Right kidney (tissue), 1 donor: ENCODE measurements at regions not wholly inside any gene's neighbourhood (a gene's known extent, or its start where the extent isn't known, plus 50 kb on each side); places are given as distances from the start of the nearest gene placed in this dataset.

Experiments
- DNase-seq: peaks from one replicate; pipeline ENCODE4 v3.0.0-alpha.2; 2016

DNA sequence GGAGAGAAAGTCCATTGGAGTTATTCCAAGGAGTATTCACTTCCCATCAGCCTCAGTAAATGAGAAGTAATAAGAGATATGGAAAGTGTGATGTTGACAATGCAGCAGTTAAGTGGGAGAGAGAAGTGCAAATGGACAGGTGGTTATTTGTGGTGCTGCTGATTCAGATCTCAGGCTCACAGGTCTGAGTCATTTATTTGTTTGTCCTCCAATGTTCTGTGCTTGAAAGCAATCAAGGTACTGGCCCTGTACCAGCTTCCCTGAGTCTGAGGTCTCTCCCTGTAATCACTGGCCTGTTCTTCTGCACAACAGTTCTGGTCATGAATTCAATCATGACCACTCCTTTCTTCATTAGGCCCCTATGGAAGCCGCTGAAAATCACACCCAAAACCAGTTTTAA lies 827.7 kb downstream of the MAFB start:
- no peak for DNase-seq

DNA sequence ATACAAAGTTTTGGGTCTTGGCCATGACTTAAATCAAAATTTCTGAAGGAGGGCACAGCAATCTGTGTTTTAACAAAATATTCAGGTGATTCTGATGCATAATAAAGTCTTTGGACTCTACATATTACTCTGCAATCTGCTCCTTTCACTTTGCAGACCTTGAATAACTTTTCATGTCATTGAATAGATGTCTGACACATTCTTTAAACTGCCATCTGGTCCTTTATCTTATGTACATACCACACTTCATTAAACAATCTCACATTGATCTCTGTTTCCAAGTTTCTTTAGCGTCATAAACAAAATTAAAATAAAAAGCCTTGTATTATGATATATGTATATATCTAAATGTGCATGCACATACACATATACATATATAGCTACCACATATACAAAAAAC lies 831.2 kb downstream of the MAFB start:
- no peak for DNase-seq

DNA sequence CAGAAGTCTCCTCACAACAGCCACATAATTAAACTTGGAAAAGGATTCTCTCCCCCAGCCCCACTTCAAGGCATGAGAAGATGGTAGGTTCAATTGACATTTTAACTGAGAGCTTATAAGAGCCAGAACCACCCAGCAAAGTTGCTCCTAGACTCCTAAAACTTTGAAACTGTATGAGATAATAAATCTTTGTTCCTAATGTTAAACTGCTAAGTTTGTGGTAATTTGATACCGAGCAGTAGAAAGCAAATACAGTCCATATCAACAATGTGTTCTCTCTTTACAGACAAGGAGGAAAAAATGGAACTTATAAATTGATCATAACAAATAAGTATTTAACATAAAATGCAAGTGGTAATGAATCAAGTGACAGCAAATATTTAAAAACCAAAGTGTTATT lies 831.8 kb downstream of the MAFB start:
- DNase-seq = no peak

DNA sequence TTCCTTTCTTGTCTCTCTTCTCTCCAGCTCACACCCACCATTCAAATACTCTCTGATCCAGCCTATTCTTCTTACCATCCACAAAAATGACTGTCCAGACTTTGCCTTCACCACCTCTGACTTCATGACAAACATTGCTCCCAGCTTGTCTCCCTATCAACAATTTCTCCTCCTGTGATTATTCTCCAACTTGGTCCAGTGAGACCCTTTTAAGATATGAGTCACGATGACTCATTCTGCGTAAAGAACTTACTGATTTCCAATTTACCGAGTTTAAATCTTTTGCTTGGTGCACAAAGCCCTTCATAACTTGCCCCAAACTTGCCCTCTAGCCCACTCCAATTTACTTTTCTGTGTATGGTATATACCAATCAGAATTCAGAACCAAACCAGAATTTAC lies 833.2 kb downstream of the MAFB start:
- DNase-seq = no peak

DNA sequence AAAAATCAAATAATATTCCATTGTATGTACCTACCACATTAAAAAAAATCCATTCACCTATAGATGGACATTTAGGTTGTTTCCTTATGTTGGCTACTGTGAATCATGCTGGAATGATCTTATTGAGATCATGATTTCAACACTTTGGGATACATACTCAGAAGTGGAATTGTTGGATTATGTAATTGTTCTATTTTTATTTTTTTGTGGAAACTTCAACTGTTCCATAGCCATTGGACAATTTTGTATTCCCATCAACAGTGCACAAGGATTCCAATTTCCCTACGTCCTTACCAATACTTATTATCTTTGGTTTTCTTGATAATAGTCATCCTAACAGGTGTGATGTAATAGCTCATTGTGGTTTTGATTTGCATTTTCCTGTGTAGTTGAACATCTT lies 834.0 kb downstream of the MAFB start:
- no peak for DNase-seq

DNA sequence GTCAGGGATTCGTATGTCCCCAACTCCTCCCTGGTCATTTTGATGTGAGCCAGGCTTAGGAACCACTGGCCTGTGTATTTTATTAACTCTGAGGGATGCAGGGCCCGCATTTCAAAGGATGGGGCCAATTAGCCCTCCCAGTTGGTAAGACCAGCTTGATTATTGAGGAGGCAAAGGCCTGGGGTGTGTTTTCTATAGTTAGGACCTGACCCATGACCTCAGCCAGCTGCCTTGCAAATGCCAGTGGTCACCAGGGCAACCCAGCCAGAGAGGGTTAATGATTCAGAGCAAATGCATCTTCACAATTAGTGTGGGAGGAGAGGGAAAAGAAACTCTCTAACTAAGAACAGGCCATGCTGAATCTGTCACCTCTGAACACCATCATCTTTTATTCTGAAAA lies 835.4 kb downstream of the MAFB start:
- no peak for DNase-seq

DNA sequence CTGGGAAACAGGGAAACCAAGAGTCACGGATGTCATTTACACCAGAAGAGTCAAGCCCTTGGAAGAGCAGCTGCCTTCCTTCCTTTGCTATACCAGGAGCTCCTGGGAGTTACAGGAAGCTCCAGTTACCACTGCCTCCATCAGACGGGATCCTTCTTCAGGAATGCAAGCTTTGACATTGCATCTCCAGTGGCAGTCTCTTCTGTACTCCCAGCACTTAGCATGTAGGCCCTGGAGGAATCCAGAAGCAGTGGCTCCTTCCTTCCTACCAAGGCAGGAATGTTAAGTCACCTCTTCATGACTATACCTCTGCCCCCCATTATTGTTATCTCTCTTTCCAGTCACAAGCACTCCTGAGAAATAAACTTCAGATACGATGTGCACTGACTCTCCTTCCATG lies 836.0 kb downstream of the MAFB start:
- no peak for DNase-seq

DNA sequence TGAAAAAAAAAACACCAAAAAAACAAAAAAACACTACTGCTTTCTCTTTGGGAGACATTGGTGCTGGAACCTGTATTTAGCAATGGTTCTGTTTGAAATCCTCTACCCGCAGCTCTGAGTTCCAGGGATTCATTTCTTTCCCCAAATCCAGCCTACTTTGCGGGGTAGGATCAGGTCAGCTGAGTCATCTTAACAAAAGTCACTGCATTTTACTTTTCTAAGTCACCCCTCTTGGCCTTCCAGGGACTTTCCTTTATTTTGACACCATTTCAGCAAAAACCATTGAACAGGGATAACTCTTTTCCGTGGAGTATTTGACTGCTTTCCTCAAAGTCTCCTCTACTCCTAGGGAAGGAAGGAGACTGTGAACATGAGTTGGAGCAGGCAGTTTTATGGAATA lies 837.6 kb downstream of the MAFB start:
- DNase-seq = no peak

DNA sequence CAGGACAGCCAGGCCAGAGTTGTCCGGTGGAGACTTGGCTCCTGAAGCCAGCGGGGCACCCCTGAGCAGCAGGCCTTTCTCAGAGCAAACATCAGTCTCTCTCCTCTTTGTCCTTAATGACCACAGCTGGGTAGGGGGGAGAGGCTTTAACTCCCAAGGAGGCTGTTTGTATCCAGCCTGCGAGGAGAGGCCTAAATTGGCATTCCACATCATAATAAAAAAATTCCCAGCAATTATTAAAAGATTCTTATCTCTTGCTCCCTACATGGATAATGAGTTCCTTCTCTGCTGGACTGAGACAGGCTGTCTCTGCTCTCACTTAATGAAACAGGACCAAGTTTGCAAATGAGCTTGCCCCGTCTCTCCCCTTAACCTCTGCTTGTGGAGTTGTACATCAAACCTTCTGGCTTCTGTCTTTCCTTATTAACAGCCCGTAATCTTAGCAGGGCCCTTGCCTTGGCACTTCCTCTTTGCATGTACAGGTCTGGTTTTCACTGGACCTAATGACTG lies 838.2 kb downstream of the MAFB start:
- DNase-seq = no peak

DNA sequence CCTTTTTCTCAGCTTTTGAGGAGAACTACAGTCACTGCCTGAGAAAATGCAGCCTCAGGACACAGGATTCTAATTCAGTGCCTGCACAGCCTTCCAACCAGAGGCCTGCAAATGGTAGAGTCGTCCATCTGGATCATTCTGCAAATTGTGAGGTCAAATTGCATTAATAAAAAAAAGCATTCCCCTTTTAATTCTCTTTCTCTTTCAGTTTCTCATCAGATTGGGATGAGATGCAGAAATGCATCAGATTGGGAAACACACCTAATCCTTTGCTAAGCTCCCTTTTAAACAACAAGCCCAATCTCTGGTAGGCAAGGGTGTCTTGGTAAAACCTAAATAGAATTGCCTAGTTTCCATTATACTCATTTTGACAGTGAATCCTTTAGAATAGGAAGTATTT lies 838.8 kb downstream of the MAFB start:
- DNase-seq = no peak

DNA sequence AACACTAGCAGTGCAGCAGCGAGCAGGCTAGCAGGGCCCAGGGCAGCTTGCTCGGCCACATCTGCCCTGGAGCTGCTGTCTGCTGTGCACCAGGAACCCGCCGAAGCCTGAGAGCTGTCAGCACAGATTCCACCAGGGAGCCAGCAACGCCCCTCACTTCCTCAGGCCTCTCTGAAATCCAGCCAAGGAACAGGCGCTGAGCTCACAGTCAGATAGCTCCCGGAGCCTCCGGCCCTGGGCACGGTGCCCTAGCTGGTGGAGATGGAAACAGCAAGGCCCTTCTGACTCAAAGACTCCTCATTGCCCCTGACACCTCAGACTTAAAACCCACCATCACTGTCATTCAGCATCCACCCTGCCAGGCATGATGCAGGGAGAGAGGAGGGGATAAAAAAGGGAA lies 839.4 kb downstream of the MAFB start:
- DNase-seq = no peak

DNA sequence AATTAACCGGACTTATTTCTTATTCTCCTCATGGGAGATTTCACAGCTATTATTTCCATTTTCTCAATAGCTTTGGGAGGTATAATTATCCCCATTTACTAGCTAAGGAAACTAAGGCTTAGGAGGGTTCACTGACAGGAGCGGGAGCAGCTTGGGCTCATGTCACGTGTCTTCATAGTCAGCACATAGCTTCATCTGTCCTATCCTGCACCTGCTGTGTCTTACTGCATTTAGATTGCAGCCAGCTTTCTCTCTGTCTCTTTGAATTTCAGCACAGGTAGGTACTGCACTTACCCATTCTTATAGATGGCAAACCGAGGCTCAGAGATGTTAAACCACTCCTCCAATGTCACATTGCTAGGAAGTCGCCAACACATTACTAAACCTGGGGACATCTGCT lies 839.9 kb downstream of the MAFB start:
- DNase-seq = no peak

DNA sequence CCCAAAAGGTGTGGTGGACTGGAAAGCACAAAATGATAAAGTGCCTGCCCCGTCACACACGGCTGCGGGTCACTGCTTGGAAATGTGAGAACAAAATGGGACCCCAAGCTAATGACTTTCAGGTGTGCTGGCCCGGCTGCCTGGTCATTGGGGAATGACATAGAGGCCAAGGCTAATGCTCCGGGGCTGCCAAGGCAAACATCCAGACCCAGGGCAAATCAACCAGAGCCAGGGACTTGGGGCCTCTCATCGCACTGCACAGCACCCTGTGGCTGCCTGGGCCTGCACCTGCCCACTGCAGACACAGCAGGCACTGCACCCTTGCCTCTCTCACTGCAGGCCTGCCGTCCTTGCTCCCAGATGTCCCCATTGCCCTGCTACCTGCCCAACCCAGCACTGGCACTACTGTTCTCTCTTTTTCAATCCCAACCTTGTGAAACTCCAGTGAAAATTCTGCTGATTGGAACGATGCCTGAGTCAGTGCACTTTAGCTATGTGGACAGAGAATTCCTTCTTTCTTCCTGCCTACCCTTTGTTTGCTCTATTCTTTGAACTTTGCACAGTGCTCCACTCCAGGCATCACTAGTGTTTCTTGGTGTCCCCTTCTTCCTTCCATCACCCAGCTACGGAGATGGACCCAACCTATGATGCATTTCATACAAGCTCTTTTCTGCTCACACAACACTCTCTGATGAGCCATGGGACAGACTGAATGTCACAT lies 849.5 kb downstream of the MAFB start:
- no peak for DNase-seq

DNA sequence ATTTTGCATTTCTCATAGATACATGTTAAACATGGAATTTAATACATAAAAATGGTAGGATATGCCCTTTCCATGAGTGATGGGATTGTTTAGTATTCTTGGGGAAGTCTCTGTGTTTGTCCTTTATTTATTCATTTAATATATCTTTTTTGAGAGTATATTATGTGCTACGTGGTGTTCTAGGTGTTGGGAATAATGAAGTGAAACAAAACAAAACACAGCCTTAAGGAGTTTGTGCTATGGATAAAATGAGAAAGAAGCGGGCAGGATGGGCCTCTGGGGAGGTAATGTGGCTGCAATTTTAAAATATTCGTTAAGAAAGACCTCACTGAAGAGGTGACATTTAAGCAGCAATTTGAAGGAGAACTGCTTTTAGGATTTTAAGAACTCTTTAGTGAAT lies 851.5 kb downstream of the MAFB start:
- DNase-seq = no peak

DNA sequence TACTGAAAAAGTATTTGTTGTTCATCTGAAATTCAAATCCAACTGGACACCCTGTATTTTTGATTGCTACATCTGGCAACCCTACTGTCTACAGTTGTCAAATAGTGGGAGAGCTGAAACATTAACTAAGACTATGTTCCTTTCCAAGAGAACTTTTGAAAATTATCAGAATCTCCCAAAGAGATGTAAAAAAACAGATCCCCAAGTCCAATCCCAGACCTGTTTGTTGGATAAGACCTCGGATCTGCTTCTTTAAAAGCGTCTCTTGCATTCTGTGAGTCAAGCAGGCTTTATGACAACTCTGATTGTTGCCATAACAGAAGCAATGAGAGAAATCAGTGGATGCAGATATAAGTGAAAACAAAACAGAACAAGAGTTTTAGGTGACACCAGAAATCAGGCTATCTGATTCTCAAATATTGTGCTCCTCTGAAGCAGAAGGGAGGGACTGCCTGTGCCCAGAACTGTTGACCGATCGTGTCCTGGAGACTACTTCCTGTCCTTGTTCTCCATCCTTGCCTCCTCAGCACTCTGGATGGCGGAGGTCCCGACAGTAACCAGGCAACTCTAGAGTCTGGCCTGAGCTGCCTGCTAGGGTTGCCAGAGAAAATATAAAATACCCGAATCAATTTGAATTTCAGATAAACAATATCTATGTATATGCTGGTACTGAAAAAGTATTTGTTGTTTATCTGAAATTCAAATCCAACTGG lies 853.8 kb downstream of the MAFB start:
- no peak for DNase-seq

DNA sequence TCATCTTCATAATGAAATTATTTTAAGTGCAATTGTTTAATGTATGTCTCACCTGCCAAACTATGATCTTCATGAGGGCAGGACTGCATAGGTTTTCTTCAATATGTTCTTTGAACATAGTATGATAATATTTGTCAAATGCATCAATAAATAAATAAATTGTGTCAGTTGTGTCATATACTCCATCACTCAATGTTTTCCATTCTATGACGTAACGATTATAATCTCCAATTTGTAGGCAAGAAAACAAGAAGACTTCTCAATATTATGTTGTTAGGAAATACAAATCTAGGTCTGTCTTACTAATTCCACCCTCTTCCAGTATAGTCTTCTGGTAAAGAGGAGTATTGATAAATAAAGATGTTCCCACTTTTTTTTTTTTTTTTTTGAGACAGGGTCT lies 858.1 kb downstream of the MAFB start:
- DNase-seq = no peak

DNA sequence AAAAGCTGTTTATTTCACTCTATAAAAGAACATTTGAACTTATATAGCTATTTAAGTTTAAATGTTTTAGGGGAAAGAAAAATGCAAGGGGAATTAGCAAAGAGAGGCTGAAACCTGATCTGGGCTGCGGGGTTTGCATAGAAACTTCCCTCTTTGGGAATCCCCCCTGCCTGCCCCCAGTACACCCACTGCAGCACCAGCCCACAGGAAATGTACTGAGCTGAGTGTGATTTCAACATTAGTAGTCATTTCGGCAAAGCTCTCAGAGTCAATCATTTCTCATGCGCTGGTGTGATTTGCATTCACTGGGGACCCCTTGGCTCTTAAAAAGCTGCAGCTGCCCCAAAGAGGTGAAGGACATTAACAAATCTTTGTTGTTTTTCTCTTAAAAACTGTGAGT lies 859.4 kb downstream of the MAFB start:
- DNase-seq = peak; percentile 28

DNA sequence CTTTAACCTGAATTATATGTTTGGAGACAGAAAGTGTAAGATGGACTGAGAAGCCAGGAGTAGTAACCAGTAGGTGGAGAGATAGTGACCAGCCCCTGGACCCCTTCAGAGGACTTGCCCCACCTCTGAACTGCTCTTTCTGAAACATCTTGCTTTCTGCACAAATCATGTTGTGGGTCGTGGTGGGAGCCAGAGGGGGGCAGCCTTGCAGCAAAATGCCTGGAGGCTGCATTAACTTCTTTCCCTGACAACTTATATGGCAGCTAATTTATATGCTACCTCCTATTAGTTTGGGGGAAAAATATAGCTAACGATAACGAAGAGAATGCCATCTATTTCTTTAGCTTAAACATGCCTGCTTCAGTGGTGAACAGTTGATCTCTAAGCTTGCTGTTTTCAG lies 859.8 kb downstream of the MAFB start:
- DNase-seq = no peak

DNA sequence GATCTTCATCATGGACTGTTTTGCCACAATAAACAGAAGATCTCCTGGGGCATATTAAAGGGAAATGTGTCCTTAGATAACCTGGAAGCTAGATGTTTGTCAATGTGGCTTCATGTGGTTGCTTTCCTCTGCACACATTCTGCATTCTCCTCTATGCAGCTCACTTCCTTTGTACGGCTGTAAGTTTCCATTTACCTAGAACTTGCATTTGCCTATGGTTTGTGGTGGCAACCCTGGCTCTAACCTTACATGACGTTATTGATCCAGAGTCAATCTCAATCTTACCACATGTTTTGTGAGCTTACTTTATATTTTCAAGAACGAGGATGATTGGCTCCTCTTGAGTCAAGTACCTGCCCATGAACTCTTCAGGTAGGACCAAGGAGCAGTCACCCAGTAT lies 863.1 kb downstream of the MAFB start:
- no peak for DNase-seq

DNA sequence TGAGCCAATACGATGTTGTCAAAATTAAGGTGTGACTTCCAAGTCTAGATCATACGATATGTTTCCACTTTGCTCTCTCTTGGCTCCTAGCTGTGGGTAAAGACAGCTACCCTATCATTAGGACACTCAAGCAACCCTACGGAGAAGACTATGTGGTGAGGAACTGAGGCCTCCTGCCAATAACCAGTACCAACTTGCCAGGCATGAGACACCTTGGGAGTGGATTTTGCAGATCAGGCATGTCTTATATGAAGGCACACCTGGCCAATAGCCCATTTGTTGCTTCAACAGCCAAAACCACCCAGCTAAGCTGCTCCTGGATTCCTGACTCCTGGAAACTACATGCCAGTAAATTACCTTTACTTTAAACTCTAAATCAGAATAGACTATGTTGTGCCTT lies 863.4 kb downstream of the DHX35 start:
- DNase-seq = no peak

DNA sequence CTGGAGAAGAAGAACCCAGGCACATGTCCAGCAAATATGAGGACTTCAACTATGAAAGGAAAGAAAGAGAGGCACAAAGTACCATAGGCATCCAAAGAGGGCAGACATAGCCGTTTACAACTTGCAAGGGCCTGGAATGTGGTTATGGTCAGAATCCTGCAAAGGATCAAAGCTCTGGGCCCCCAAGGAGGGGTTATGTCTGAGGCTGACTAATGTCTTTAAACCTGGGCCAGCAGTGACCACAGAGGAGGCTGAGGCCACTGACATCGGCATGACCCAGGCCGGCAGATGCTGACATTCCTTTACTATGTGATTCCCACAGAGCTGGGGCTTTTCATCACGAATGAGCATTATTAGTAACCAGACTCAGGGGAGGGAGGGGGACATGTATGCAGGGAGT lies 861.1 kb downstream of the DHX35 start:
- no peak for DNase-seq

DNA sequence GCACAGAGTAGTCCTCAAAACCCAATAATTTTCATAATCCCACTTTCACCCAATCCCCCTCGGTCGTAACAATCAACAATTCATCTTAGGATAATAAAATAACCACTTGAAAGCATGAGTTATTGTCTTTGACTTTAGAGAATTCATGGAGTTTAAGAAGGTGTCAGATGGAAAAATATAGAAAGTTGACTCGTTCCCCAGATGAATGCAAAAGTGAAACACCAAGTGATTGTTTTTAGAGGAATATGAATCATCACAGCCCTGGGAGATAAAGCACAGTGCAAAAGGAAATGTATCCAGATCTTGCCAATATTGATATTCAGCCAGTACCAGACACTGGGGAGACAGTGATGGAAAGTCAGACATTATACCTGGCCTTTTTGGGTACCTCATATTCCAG lies 860.5 kb downstream of the DHX35 start:
- no peak for DNase-seq

DNA sequence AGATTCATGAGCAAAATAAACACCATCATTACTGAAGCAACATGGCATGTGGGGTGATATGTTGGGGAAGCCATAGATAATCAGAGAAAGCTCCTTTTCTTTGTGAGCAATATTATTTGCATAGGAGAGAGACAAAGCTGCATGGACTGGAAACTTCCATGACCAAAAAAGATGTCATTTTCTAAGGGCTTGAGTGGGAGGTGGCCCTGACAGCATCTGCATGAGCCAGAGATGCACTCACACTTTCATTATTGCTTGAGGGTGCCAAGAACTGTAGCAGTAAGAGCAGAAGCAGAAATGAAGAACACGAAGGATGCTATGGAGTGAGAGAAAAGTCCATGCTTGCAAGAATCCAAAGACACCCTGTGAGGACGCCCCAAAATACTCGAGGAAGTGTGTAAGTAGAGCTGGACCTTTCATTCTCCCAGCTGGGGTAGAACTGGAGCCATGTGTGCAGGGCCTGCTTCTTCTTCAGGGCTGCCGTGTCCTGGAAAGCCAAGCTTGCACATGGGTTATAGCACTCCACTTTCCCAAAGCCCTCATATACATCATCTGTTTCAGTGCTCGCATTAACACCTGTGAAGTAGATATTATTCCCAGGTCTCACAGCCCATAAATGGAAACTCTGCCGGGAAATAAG lies 851.2 kb downstream of the DHX35 start:
- DNase-seq = no peak

DNA sequence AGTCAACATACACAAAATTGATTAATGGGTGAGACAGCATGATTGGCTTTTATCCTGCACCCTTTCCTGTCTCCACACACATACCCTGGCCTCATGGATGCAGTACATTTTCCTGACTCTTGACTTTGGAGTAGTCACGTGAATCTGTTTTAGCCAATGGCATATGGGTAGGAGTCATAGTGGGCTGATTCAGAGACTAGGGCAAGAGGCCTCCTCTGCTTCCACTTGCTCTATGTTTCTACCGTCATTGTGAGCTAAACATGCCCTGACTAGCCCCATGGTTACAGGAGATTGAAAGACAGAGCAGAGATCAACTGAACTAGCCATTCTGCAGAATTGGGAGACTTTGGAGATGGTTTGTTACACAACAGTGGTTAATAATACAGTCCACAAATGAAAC lies 850.0 kb downstream of the DHX35 start:
- DNase-seq = no peak
